ENCODE measurements at regions not wholly inside any gene's neighbourhood (a gene's known extent, or its start where the extent isn't known, plus 50 kb on each side); places are given as distances from the start of the nearest gene placed in this dataset.
"Not testable (repeated sequence)": the region's sequence is repeated elsewhere in the genome, so short reads cannot be mapped to it uniquely, and the experiment has no call there.

- CTCF ChIA-PET, result no interaction called here
- BruUV-seq (replicated peaks), result no TSS peak
- H3K9me3 ChIP-seq (ENCODE audit: insufficient read depth, low read depth), result no peaks in the 10 kb centered on the region
Measured at GRCh38 chr5:130747556-130747955, 417.5 kb downstream of the HINT1 start.

GRCh38 chr5:130746641-130747040, 418.4 kb downstream of the HINT1 start:
- H2AFZ ChIP-seq; H3K27ac ChIP-seq; H3K4me3 ChIP-seq; H3K4me2 ChIP-seq; DNase-seq; POLR2A ChIA-PET (ENCODE audit: unreplicated experiment); CTCF ChIA-PET; H4K20me1 ChIP-seq (ENCODE audit: insufficient read depth); H3F3A ChIP-seq (ENCODE audit: insufficient read depth, low read depth); H3K36me3 ChIP-seq (ENCODE audit: low read depth); H3K4me1 ChIP-seq (replicated peaks; ENCODE audit: insufficient read depth); intact Hi-C loops (cut with micrococcal nuclease; ENCODE audit: unreplicated experiment); H3K27me3 ChIP-seq (ENCODE audit: insufficient read depth, low read depth); H3K9me3 ChIP-seq (ENCODE audit: insufficient read depth, low read depth); H3K9me2 ChIP-seq (ENCODE audit: insufficient read depth); H3K79me2 ChIP-seq (ENCODE audit: low read depth); BruUV-seq (replicated peaks): not testable (repeated sequence)

More at GRCh38 chr5:130747556-130747955, 417.5 kb downstream of the HINT1 start:
- Histone ChIP-seq H3K27me3 (ENCODE audit: insufficient read depth, low read depth) (no peaks in the 10 kb centered on the region), H3F3A (ENCODE audit: insufficient read depth, low read depth) (no peaks in the 10 kb centered on the region), H4K20me1 (ENCODE audit: insufficient read depth) (no peaks in the 10 kb centered on the region), H3K36me3 (ENCODE audit: low read depth) (no peaks in the 10 kb centered on the region), H3K79me2 (ENCODE audit: low read depth) (no peaks in the 10 kb centered on the region), H3K9me2 (ENCODE audit: insufficient read depth) (no peaks in the 10 kb centered on the region), H3K27ac (no peak overlapping the region), H3K4me2 (no peak overlapping the region), H3K4me3 (no peak overlapping the region), H2AFZ (no peak overlapping the region), H3K4me1 (replicated peaks; ENCODE audit: insufficient read depth) (no peaks in the 10 kb centered on the region)
- TF ChIP-seq EZH2 (IDR thresholded peaks at IDR 0.05; ENCODE audit: low read depth) (no peak), CTCF (conservative IDR thresholded peaks at IDR 0.05) (no peak)
- DNase-seq, result no peak
- intact Hi-C loops (cut with micrococcal nuclease; ENCODE audit: unreplicated experiment), result no loop called here
- POLR2A ChIA-PET (ENCODE audit: unreplicated experiment), result no interaction called here

- H3K27ac ChIP-seq, result no peak overlapping the region
- H3K4me2 ChIP-seq, result no peak overlapping the region
- no peak for DNase-seq
- POLR2A ChIA-PET (ENCODE audit: unreplicated experiment), result no interaction called here
- no peaks in the 10 kb centered on the region for H3F3A ChIP-seq (ENCODE audit: insufficient read depth, low read depth)
- H3K9me2 ChIP-seq (ENCODE audit: insufficient read depth), result no peaks in the 10 kb centered on the region
- H4K20me1 ChIP-seq (ENCODE audit: insufficient read depth), result no peaks in the 10 kb centered on the region
- no peak for TF ChIP-seq EZH2 (IDR thresholded peaks at IDR 0.05; ENCODE audit: low read depth)
- TF ChIP-seq CTCF (conservative IDR thresholded peaks at IDR 0.05), result no peak
- CTCF ChIA-PET, result no interaction called here
- no peak overlapping the region for H3K4me3 ChIP-seq
- H3K27me3 ChIP-seq (ENCODE audit: insufficient read depth, low read depth), result no peaks in the 10 kb centered on the region
- intact Hi-C loops (cut with micrococcal nuclease; ENCODE audit: unreplicated experiment), result no loop called here
- H3K79me2 ChIP-seq (ENCODE audit: low read depth), result no peaks in the 10 kb centered on the region
- H3K9me3 ChIP-seq (ENCODE audit: insufficient read depth, low read depth), result no peaks in the 10 kb centered on the region
- no peak overlapping the region for H2AFZ ChIP-seq
- no peaks in the 10 kb centered on the region for H3K36me3 ChIP-seq (ENCODE audit: low read depth)
- H3K4me1 ChIP-seq (replicated peaks; ENCODE audit: insufficient read depth), result no peaks in the 10 kb centered on the region
- no TSS peak for BruUV-seq (replicated peaks)
Measured at GRCh38 chr5:130743092-130743491, 422.0 kb downstream of the HINT1 start.

DNA sequence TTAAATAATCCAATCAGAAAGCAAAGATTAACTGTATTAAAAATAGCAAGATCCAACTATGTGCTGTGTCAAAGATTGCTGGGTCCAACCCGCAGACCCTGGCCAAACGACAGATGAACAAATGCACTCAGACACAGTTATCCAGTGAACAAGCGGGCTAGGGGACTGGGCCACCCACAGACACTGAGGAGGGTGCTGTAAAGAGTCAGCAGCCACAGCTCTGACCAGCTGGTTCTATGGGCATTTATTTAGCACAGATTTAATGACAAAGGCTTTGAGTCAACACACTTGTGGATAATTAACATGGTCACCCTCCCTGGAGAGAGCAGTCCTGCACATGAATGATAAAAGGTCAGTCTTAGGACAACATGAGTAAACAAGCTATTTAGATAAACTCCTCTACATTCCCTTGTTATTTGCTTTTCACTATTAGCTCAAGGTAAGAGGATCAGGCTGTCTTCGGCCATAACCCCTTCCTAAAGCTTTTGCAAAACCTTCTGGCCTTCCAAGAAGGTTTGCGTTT, 424.9 kb downstream of the HINT1 start:
- ChIA-PET CTCF (no interaction called here), POLR2A (ENCODE audit: unreplicated experiment) (no interaction called here)
- Histone ChIP-seq H4K20me1 (ENCODE audit: insufficient read depth) (no peaks in the 10 kb centered on the region), H3K27me3 (ENCODE audit: insufficient read depth, low read depth) (no peaks in the 10 kb centered on the region), H3K79me2 (ENCODE audit: low read depth) (no peaks in the 10 kb centered on the region), H3K36me3 (ENCODE audit: low read depth) (no peaks in the 10 kb centered on the region), H3K4me2 (no peak overlapping the region), H3K4me1 (replicated peaks; ENCODE audit: insufficient read depth) (no peaks in the 10 kb centered on the region), H2AFZ (no peak overlapping the region), H3K9me3 (ENCODE audit: insufficient read depth, low read depth) (no peaks in the 10 kb centered on the region), H3F3A (ENCODE audit: insufficient read depth, low read depth) (no peaks in the 10 kb centered on the region), H3K9me2 (ENCODE audit: insufficient read depth) (no peaks in the 10 kb centered on the region), H3K27ac (no peak overlapping the region), H3K4me3 (no peak overlapping the region)
- intact Hi-C loops (cut with micrococcal nuclease; ENCODE audit: unreplicated experiment), result no loop called here
- TF ChIP-seq EZH2 (IDR thresholded peaks at IDR 0.05; ENCODE audit: low read depth), result no peak
- TF ChIP-seq CTCF (conservative IDR thresholded peaks at IDR 0.05), result no peak
- DNase-seq, result no peak
- no TSS peak for BruUV-seq (replicated peaks)
